Skeletal muscle satellite cell (primary cell): ENCODE measurements at regions not wholly inside any gene's neighbourhood (a gene's known extent, or its start where the extent isn't known, plus 50 kb on each side); places are given as distances from the start of the nearest gene placed in this dataset.

Experiments
- H3K27me3 ChIP-seq: 2 replicates; pipeline ENCODE4 v1.7.0; 2013; ENCODE audit warnings: low read length; ENCODE audit not compliant: control insufficient read depth, insufficient read depth
- H3K36me3 ChIP-seq: 2 replicates; pipeline ENCODE4 v1.7.0; 2013; ENCODE audit warnings: mild to moderate bottlenecking, control low read depth, low read length; ENCODE audit not compliant: insufficient read depth
- H3K4me1 ChIP-seq: 2 replicates; pipeline ENCODE4 v1.7.0; 2013; ENCODE audit warnings: low read length; ENCODE audit not compliant: control insufficient read depth, insufficient read depth
- H3K4me2 ChIP-seq: 2 replicates; pipeline ENCODE4 v1.7.0; 2013; ENCODE audit warnings: mild to moderate bottlenecking, low read length
- H3K4me3 ChIP-seq: 2 replicates; pipeline ENCODE4 v1.7.0; 2013; ENCODE audit warnings: low read length
- H3K9ac ChIP-seq: 2 replicates; pipeline ENCODE4 v1.7.0; 2013; ENCODE audit warnings: mild to moderate bottlenecking, low read depth, low read length, moderate library complexity
- H3K9me3 ChIP-seq: replicated peaks from 2 replicates; pipeline ENCODE4 v1.7.0; 2013; ENCODE audit warnings: mild to moderate bottlenecking, control low read depth, low read length

DNA sequence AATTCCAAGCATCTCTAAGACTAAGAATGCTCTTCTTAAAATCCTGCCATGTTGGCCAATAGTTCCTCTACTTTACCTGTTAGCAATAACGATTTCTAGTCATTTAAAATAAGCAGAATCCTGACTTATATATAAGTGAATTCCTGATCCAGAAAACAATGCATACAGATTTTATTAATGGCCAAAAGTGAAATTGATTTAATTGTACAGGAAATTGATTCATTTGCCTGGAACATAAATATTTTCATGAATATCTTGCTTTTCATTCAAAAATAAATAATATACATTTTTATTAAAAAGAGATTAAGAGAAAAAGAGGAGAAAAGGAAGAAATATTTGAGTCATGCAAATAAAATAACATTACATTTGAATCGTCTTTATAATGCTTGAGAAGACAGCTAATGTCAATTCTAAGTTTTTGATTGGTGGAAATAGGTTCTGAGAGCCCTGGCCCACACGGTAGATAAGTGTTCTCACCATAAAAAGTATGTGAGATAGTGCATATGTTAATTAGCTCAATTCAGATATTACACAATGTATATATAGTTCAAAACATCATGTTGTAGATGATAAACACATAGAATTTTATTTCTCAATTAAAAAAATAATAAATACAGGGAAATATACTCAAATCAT lies 323.2 kb upstream of the MIR17HG start:
- Histone ChIP-seq H3K4me2 (no peak overlapping the region), H3K36me3 (no peaks in the 10 kb centered on the region), H3K4me3 (no peak overlapping the region), H3K9ac (no peak overlapping the region), H3K9me3 (no peaks in the 10 kb centered on the region), H3K4me1 (no peaks in the 10 kb centered on the region), H3K27me3 (no peaks in the 10 kb centered on the region)

DNA sequence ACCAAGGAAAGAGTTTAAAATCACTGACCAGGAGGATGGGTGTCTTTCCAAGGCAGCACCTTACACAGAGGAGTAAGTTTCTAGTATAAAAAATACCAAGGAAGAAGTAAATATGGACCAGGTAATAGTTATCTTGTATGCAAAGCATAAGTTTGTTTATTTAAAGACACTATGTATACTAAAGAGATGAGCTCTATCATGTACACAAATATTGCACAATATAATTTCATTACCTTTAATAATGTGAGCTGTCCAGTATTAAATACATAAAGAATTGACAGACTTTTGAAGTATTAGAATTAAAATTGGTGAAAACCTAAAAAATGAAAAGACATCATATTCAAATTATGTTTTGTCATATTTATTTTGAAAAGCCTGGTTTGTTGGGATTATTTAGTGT lies 322.0 kb upstream of the MIR17HG start:
- Histone ChIP-seq H3K9me3 (no peaks in the 10 kb centered on the region), H3K27me3 (no peaks in the 10 kb centered on the region), H3K4me2 (no peak overlapping the region), H3K4me3 (no peak overlapping the region), H3K36me3 (no peaks in the 10 kb centered on the region), H3K4me1 (no peaks in the 10 kb centered on the region), H3K9ac (no peak overlapping the region)

DNA sequence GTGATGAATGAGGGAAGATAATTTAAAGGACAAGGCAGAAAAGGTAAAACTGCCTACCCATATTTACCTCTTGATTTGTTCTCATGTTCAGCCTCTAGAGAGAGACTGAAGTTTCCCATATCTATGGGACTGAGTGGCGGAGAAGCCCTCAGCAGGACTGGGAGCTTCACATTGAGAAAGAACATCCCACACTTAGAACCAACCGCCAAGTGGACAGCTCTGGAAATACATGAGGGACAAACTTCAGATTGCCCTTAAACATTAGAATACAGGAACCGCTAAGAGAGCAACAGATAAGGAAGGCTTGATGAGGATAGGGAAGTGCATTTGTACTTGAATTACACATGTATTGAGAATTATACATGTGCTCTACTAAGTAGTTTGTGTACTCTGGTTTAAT lies 316.0 kb upstream of the MIR17HG start:
- Histone ChIP-seq H3K27me3 (no peaks in the 10 kb centered on the region), H3K4me1 (no peaks in the 10 kb centered on the region), H3K4me2 (no peak overlapping the region), H3K9me3 (no peaks in the 10 kb centered on the region), H3K4me3 (no peak overlapping the region), H3K9ac (no peak overlapping the region), H3K36me3 (no peaks in the 10 kb centered on the region)

DNA sequence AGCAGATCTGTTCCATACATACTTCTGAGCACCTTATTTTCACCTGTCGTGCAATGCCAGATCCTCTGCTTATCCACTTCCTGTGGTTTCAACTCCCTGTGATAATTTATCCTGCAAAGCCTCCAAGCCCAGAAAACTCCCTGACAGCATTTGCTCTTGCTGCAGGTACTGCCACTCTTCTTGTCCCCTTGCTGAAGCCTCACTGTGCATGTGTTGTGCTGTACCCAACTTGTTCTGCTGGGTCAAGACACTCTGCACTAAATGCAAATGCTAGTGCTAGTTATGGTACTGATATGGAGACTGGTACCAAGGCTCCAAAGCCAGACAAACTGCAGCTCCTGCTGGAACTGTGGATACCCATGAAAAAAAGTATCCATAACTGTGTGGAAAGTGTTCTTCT lies 315.4 kb upstream of the MIR17HG start:
- Histone ChIP-seq H3K36me3 (no peaks in the 10 kb centered on the region), H3K9me3 (no peaks in the 10 kb centered on the region), H3K4me1 (no peaks in the 10 kb centered on the region), H3K4me2 (no peak overlapping the region), H3K4me3 (no peak overlapping the region), H3K27me3 (no peaks in the 10 kb centered on the region), H3K9ac (no peak overlapping the region)

DNA sequence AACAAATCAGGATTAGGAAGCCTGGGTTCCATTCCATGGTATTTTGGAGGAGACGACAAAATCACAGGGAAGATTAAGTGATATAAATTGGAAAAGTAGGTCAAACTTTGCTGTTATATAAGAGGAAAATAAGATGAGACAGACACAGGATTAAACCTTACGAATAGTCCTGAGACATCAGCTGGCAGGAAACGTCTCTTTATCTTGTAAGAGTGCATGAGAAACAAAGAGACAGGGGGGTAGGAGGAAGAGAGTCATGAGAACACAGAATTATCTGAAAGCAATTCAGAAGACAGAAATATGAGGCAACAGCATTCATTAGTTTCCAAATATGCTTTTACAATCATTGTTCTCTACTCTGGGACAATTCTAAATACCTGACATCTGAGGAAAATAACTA lies 310.6 kb upstream of the MIR17HG start:
- Histone ChIP-seq H3K4me2 (no peak overlapping the region), H3K9ac (no peak overlapping the region), H3K4me3 (no peak overlapping the region), H3K27me3 (no peaks in the 10 kb centered on the region), H3K36me3 (no peaks in the 10 kb centered on the region), H3K4me1 (no peaks in the 10 kb centered on the region), H3K9me3 (no peaks in the 10 kb centered on the region)

DNA sequence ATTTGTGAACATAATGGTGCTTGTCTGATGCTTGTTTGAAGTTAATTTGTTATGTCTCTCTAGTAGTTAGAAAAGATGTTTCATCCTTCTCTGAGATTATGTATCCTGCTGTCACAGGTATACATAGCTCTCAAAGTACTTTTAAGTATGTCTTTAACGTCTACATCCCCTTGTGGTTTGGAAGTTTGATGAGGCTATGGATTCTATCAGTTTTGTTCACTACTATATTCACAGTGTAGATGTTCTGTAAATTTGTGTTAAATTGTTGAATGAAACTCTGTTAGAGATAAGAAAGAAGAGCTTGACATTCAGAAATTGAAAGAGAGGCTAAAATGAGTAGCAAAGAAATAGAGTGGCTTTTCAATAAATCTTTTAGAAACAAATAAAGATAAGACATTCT lies 304.6 kb upstream of the MIR17HG start:
- Histone ChIP-seq H3K4me1 (no peaks in the 10 kb centered on the region), H3K4me3 (no peak overlapping the region), H3K9ac (no peak overlapping the region), H3K4me2 (no peak overlapping the region), H3K9me3 (no peaks in the 10 kb centered on the region), H3K27me3 (no peaks in the 10 kb centered on the region), H3K36me3 (no peaks in the 10 kb centered on the region)

DNA sequence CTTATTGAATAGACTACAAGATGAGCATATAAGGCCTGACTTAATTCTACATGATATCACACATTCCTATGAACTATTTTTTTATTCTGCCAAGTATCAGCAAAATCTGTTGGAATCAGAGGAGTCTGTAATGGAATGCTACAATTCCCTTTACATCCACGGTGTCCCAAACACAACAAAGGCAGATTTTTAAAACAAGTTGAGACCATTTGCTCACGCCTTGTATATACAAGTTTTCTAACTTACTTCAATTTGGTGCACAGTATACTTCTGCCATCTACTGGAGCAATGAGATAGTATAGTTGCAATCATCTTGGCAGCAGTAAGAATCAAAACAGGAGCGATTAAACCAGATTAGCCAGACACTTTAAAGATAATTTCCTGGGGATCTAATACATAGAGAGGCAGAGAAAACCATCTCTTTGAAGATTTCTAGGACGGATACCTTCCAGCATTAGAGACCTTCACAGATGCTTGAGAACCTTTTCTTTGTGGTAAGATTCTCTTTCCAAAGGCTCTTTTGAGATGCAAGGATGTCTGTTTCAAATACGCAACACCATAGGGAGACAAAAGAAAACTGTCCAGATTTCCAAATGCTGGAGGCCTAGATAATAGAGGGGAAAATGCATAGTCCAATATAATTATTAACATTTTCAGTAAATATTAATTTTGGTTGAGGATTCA lies 302.0 kb upstream of the MIR17HG start:
- Histone ChIP-seq H3K9ac (no peak overlapping the region), H3K4me3 (no peak overlapping the region), H3K9me3 (no peaks in the 10 kb centered on the region), H3K27me3 (no peaks in the 10 kb centered on the region), H3K4me1 (no peaks in the 10 kb centered on the region), H3K36me3 (no peaks in the 10 kb centered on the region), H3K4me2 (no peak overlapping the region)

DNA sequence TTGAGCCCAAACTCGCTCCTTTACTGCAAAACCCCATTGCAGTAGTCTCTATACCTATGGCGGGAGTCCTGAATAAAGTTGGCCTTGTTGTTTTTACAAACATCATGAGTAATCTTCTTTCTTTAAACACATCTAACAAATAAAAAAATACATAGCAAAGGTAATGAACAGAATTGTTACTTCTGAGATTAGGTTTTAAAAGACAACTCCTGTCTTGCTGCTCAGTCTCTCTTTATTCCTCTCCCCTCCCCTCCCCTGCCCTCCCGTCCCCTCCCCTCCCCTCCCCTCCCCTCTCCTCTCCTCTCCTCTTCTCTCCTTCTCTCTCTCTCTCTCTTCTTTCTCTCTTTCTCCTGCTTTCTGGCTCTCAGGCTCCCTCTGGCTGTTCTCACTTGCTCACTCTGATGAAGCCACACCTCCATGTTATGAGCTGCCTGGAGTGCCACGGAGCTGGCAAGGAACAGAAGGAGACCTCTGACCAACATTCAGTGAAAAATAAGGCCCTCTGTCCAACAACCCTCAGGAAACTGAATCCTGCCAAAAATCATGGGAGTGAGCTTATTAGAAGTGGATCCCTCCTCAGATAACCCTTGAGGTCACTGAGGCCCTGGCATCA lies 300.7 kb upstream of the MIR17HG start:
- Histone ChIP-seq H3K4me1 (no peaks in the 10 kb centered on the region), H3K36me3 (no peaks in the 10 kb centered on the region), H3K9me3 (no peaks in the 10 kb centered on the region), H3K9ac (no peak overlapping the region), H3K4me2 (no peak overlapping the region), H3K4me3 (no peak overlapping the region), H3K27me3 (no peaks in the 10 kb centered on the region)

DNA sequence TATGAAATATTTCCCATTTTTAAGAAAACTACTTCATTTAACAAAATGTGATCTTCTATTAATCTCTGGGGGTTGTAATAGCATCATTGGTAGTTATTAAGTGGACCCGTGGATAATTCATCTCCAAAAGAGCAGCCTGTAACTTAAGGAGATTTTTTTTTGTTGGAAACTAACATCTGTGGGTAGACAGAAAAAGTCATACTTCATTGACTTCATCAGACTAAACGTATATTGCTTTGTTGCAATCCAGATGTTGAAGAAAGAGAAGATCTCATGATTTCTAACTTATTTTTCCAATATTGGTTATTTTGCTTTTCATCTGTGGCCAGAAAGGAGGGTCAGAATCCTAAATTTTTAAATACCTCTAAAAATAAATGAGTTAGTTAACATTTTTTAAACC lies 296.5 kb upstream of the MIR17HG start:
- no peak overlapping the region for H3K9ac ChIP-seq
- no peaks in the 10 kb centered on the region for H3K4me1 ChIP-seq
- H3K9me3 ChIP-seq, result no peaks in the 10 kb centered on the region
- H3K4me2 ChIP-seq, result no peak overlapping the region
- H3K36me3 ChIP-seq, result no peaks in the 10 kb centered on the region
- no peaks in the 10 kb centered on the region for H3K27me3 ChIP-seq
- H3K4me3 ChIP-seq, result no peak overlapping the region

DNA sequence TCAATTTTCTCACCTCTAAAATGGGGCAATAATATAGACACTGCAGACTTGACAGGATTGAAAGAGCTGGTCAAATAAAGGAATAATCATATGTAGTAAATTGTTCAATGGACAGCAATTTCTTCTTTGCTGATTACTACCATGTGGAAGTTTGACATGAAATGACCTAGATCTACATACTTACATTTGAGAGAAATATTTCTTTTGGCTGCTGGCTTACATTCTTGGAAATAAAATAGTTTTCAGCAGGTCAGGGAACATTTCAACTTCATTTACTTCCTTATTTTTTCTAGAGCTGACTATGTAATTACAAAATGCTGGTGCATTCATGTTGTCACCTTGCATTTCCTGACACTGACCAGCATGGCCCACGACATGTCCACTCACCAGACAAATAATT lies 294.6 kb upstream of the MIR17HG start:
- Histone ChIP-seq H3K27me3 (no peaks in the 10 kb centered on the region), H3K9ac (no peak overlapping the region), H3K4me2 (no peak overlapping the region), H3K4me1 (no peaks in the 10 kb centered on the region), H3K36me3 (no peaks in the 10 kb centered on the region), H3K9me3 (no peaks in the 10 kb centered on the region), H3K4me3 (no peak overlapping the region)

DNA sequence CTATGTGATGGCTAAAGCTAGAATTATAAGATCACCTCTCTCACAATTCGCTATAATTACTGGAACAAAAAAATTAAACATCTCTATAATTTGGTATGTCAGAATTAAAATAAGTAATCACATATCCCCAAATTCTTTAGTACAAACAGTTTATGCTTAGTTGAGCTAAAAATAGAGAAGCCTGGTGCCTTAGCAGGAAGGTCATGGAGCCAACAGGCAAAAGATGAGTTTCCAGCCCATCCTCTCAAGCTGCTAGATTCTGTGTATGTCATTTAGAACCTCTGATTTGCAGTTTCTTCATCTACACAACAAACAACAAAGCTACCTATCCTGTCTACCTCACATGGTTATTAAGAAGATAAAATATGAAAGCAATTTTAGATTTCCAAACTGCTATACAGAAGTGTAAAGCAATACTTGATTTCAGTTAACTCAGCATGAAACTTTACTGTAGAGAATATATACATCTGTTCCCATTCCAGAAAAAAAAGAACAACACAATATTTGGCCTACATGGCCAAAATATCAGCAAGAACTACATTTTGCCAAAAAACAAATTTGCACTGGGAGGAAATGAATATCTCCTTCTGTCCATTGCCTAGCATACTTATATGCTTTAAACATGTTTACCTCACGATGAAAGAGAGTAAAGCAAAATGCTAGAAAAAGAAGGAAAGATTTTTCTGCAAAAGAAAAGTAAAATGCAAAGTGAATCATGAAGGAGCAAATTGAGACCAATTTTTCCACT lies 294.0 kb upstream of the MIR17HG start:
- Histone ChIP-seq H3K4me2 (no peak overlapping the region), H3K27me3 (no peaks in the 10 kb centered on the region), H3K9ac (no peak overlapping the region), H3K9me3 (no peaks in the 10 kb centered on the region), H3K4me3 (no peak overlapping the region), H3K36me3 (no peaks in the 10 kb centered on the region), H3K4me1 (no peaks in the 10 kb centered on the region)
